Stimulated activated CD4-positive, alpha-beta T cell treated with anti-CD3 and anti-CD28 coated beads, Interleukin-4, amount 100 ng/mL, for 24 hours (primary cell): ENCODE measurements at regions not wholly inside any gene's neighbourhood (a gene's known extent, or its start where the extent isn't known, plus 50 kb on each side); places are given as distances from the start of the nearest gene placed in this dataset.
"Not testable (repeated sequence)": the region's sequence is repeated elsewhere in the genome, so short reads cannot be mapped to it uniquely, and the experiment has no call there.

Experiments
- DNase-seq: peaks from one replicate; pipeline ENCODE4 v3.0.0-alpha.2; 2020

- DNase-seq, result peak; percentile 46
Observed at GRCh38 chr9:73219985-73220626, 68.4 kb downstream of the ANXA1 start.

GRCh38 chr9:73223594-73223993, 71.9 kb downstream of the ANXA1 start:
- no peak for DNase-seq

- DNase-seq, result no peak
Observed at GRCh38 chr9:73229543-73229942, 77.9 kb downstream of the ANXA1 start.

GRCh38 chr9:73230251-73230650, 78.6 kb downstream of the ANXA1 start:
- DNase-seq, result no peak

- DNase-seq, result no peak
Observed at GRCh38 chr9:73231203-73231602, 79.5 kb downstream of the ANXA1 start.

GRCh38 chr9:73233359-73234007, 81.8 kb downstream of the ANXA1 start:
- no peak for DNase-seq

- no peak for DNase-seq
Observed at GRCh38 chr9:73234008-73234360, 82.3 kb downstream of the ANXA1 start.

GRCh38 chr9:73237140-73237539, 85.5 kb downstream of the ANXA1 start:
- DNase-seq, result no peak

- DNase-seq, result no peak
Observed at GRCh38 chr9:73239570-73240265, 88.1 kb downstream of the ANXA1 start.

- DNase-seq, result no peak
Observed at GRCh38 chr9:73243078-73243477, 91.4 kb downstream of the ANXA1 start.

- no peak for DNase-seq
Observed at GRCh38 chr9:73259086-73259696, 107.5 kb downstream of the ANXA1 start.

- DNase-seq, result no peak
Observed at GRCh38 chr9:73260506-73260905, 108.8 kb downstream of the ANXA1 start.

GRCh38 chr9:73264631-73265030, 113.0 kb downstream of the ANXA1 start:
- no peak for DNase-seq

- no peak for DNase-seq
Observed at GRCh38 chr9:73265876-73266275, 114.2 kb downstream of the ANXA1 start.

GRCh38 chr9:73269430-73270101, 117.9 kb downstream of the ANXA1 start:
- no peak for DNase-seq

- no peak for DNase-seq
Observed at GRCh38 chr9:73270967-73271721, 119.5 kb downstream of the ANXA1 start.

GRCh38 chr9:73280113-73280512, 128.4 kb downstream of the ANXA1 start:
- no peak for DNase-seq

- DNase-seq, result no peak
Observed at GRCh38 chr9:73284377-73284776, 132.7 kb downstream of the ANXA1 start.

GRCh38 chr9:73294336-73294735, 142.7 kb downstream of the ANXA1 start:
- no peak for DNase-seq

- no peak for DNase-seq
Observed at GRCh38 chr9:73325983-73326382, 174.3 kb downstream of the ANXA1 start.

GRCh38 chr9:73327149-73327548, 175.5 kb downstream of the ANXA1 start:
- DNase-seq, result no peak

- DNase-seq, result not testable (repeated sequence)
Observed at GRCh38 chr9:73337182-73337581, 185.5 kb downstream of the ANXA1 start.

GRCh38 chr9:73344060-73344459, 192.4 kb downstream of the ANXA1 start:
- no peak for DNase-seq
